Urothelium cell line (cell line): ENCODE measurements at regions not wholly inside any gene's neighbourhood (a gene's known extent, or its start where the extent isn't known, plus 50 kb on each side); places are given as distances from the start of the nearest gene placed in this dataset.

Experiments
- DNase-seq: peaks from one replicate; pipeline ENCODE4 v3.0.0; 2011; ENCODE audit warnings: low spot score, mixed read lengths
- FAIRE-seq: peaks from 2 replicates; lab custom pipeline; 2011; peaks lifted over from hg19 to GRCh38; lab: Jason Lieb, UNC

DNA sequence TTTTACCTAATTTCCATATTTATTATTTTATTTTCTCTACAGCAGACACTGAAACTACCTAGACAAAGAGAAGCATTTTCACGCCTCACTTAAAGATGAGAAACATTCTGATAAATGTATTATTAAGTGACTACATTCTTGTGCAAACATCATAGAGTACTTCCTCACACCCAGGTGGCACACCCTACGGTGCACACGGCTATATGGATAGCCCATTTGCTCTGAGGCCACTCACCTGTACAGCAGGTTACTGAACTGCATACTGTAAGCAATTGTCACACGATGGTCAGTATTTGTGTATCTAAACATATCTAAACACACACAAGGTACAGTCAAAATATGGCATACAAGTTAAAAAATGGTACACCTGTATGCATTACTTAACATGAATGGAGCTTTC is 481.4 kb downstream of the CMPK2 start:
- FAIRE-seq, result no peak
- DNase-seq, result no peak

GRCh38 chr2:6392354-6392753 is 473.4 kb downstream of the CMPK2 start:
- DNase-seq (no peak), FAIRE-seq (peak; percentile 96)

DNA sequence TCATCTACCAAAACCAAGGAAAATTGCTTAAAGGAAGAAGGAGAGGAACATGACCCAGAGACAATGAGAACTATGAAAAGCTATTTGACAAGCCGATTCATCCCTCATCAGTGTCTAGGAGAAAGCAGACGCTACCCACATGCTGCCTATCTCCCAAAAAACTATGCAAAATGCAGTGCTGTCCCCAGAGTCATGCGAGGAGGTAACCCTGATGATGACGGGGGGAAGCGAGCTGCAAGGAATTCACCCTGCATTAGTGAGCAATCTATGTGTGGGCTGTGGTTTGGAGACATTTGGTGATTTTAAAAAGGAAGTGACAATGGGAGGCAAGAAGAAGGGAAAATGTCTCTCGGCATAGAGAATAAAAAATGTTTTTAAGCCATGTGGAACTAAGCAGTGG is 472.7 kb downstream of the CMPK2 start:
- FAIRE-seq (no peak), DNase-seq (no peak)

GRCh38 chr2:6393819-6394218 is 471.9 kb downstream of the CMPK2 start:
- FAIRE-seq, result no peak

GRCh38 chr2:6394276-6394675 is 471.4 kb downstream of the CMPK2 start:
- no peak for FAIRE-seq
- no peak for DNase-seq

More at GRCh38 chr2:6393819-6394218, 471.9 kb downstream of the CMPK2 start:
- no peak for DNase-seq

DNA sequence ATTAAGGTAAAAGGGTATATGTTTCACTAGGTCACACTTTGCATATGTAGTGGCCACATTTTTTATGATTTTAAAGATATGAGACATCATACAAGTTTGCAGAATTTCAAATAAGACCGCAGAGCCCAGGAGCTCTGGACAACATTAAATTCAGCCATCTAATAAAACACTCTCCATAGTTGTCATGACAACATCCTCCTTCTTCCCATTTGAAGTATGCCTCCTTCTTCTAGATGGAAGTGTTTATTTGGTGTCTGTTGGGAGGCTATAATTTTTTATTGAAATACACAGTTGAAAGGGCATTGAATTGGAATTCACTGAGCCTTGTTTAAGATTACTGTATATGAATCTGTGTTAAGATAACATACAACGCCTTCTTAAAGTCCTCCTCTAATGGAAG is 467.3 kb downstream of the CMPK2 start:
- DNase-seq (no peak), FAIRE-seq (no peak)

- no peak for DNase-seq
- FAIRE-seq, result no peak
These were observed 464.4 kb downstream of the CMPK2 start for GRCh38 chr2:6401301-6401700.

DNA sequence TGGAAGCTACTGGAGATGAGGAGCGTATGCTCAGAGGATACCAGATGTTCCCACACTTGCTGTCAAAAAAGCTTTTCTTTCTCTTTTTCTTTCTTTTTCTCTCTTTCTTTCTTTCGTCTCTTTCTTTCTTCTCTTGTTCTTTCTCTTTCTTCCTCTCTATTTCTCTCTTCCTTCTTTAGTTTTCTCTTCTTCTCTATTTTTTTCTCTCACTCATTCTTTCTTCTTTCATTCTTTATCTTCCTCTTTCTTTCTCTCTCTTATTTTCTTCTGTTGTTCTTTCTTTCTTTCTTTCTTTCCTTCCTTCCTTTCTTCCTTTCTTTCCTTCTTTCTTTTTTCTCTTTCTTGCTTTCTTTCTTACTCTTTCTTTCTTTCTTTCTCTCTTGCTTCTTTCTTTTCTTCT is 457.6 kb downstream of the CMPK2 start:
- FAIRE-seq (no peak), DNase-seq (no peak)

DNA sequence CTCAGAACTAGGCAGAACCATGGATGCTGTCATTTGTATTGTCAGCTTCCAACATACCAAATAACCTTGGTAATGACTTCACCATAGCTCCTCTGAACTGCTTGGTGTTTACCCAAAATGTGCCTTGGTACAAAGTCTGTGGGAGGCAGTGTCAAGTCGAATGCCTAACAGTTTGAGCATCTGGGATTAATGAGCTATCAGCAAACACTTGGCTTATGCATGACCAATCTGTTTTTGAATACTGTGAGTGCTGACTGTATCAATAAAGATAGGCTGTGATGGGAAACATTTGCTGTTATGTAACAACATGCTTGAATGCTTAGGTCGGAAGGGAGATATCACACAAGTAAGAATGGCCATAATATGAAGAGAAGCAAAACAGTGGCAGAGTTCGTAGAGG is 455.4 kb downstream of the CMPK2 start:
- FAIRE-seq (no peak), DNase-seq (no peak)

- peak; percentile 11 for DNase-seq
- FAIRE-seq, result no peak
These were observed 453.1 kb downstream of the CMPK2 start for GRCh38 chr2:6412533-6413091.

GRCh38 chr2:6417050-6417449 is 448.7 kb downstream of the CMPK2 start:
- FAIRE-seq, result no peak
- DNase-seq, result no peak

DNA sequence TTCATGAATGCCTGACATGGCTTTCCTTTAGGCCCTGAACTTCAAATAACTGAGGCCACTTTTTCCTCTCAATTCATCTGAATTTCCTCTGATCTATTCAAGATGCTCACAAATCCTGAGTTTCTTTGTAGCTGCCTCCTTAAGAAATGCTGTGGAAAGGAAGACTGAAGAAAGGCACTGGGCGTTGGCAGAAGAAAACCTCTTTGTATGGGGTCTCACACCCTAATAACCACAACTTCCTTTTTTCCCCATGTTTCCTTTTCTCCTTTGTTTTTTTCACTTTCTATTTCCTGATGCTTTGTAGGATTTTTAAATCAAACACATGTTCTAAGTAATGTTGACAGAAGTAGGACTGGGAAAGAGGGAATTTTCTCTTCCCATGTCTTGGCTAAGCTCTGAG is 447.4 kb downstream of the CMPK2 start:
- FAIRE-seq (no peak), DNase-seq (no peak)

- no peak for DNase-seq
- no peak for FAIRE-seq
These were observed 444.5 kb downstream of the CMPK2 start for GRCh38 chr2:6421138-6421730.

DNA sequence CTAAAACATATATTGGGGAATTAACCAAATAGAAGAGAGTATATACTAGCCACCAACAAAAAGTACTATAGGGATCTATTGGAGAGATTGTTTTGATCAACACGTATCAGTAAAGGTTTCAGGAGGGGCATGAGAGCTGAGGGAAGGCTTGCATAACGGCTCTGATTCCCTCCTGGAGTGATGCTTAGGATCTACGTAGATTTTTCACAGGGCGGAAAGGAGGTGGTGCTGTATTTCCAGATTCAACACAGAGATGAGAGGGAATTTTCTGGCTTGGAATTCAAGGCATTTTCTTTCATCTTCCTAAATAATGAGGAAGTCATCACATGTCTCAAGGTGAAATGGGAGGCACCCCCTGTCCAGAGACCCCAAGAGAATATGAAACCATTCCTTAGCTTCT is 443.8 kb downstream of the CMPK2 start:
- DNase-seq, result no peak
- FAIRE-seq, result no peak

- DNase-seq, result no peak
- no peak for FAIRE-seq
These were observed 442.6 kb downstream of the CMPK2 start for GRCh38 chr2:6423157-6423556.

GRCh38 chr2:6423944-6424343 is 441.8 kb downstream of the CMPK2 start:
- FAIRE-seq (no peak), DNase-seq (no peak)

DNA sequence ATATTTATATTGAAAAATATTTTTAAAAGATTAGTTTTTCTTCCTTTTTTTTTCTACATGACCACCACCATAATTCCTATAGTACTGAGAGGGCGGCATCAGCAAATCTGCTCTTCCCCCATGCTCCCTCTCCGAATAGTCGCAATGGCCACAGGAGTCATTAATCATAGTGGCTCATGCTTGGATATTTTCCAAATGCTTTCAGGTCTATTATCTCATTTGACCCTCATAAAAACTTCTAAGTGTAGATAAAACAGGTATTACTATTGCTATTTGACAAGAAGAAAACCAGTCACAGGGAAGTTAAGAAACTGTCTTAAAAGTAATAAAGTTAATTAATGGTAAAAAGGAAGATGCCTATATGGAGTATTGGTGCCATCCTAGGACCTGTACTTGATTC is 440.7 kb downstream of the CMPK2 start:
- no peak for FAIRE-seq
- no peak for DNase-seq

DNA sequence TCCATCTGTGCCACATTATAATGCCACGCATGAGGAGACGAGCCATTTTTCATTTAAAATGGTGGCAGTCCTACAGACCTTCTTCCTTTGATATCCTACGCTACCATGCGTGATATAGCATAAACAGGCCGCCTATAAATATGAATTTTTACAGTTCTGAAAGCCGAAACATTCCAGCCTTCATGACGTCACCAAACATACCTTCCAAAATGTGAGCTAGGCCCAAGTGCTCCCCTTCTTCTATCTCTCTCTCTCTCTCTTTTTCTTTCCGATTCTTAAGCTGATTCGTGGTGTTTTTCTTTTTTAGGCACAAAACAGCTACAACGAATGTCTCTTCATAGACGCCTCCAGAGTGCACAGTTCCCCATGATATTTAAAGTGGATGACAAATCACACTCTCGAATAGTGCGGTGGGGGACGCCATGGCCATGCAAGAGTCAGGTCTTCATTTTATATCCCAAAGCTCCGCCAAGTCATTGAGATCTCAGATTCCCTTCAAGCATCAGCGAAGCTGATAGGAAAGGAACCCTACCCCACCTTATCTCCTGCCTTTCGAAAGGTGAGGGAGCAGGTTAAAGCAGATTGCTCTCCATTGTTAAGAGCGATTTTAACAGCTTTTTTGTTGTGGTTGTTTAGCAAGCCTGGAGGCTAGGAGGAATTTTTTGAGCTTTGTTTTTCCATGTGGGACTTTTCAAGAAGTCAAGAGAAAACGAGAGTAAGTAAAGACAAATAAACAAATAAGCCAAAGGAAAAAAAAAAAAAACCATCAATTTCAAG is 436.3 kb downstream of the CMPK2 start:
- no peak for DNase-seq
- no peak for FAIRE-seq

DNA sequence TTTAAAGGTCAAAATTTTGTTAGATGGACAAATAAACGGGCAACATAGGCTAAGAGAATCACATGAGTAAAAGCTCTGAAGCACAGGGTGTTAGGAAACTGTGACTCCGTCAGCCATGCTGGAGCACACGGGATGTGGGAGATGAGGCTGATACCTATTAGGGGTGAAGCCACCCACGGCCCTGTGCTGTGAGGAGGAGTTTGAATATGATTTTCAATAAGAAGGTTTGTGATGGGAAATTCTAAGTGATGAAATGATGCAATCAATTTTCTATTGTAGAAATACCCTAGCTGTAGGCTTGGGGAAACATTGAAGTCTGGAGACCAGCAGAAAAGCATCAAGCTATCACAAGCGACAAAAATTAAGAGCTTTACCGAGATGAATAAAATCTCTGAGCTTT is 431.3 kb downstream of the CMPK2 start:
- no peak for FAIRE-seq
- DNase-seq, result no peak

DNA sequence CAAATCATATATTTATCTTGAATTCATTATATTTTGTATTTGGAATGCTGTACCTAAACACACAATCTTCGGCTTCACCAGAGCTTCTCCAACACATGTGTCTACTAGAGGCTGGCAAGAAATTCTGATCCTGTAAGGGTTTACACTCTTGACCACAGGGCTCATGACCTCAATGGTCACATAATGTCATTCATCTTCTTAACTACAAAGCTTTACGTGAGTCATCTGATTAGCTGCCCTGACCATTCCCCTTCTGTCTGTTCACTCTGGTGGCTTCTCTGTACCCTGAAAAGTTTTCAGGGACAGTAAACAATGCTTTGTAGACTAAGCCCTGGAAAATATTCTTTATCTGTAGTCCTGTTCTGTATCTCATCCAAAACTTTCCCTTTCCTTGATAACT is 423.9 kb downstream of the CMPK2 start:
- DNase-seq, result no peak

DNA sequence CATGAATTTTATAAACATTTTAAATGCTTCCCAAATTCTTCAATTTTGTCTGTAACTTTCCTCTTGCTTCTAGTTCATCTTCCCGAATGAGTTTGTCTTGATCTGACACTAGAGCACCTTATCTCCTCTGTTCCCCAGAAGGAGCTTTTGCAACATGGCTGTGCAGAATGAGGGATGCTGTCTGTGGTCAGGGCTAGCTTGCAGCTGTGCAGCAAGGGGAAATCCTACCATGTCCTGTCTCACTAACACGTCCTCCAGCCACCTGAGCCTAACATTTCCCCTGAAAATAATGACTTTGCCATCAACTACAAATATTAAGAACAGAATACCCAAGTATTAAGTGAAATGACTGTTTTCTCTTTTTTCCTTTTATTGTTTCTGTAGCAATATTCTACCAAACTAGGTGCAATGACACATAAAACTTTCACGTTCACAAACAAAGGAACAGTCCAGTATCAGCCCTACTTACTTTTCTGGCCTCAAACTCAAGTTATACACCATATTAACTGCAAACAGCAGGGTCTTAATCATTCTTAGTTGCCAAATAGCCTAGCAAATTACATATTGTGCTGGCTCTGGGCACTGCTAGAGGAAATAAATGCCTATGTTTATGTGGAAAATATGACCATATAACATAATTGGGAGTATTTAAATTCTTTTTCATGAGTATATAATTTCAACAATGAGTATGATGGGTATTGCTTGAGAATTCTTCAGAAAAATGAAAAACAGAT is 423.3 kb downstream of the CMPK2 start:
- FAIRE-seq, result no peak
- no peak for DNase-seq

More for the DNA sequence above, 423.9 kb downstream of the CMPK2 start:
- FAIRE-seq, result no peak
